GM13976 (cell line): ENCODE measurements at regions not wholly inside any gene's neighbourhood (a gene's known extent, or its start where the extent isn't known, plus 50 kb on each side); places are given as distances from the start of the nearest gene placed in this dataset.

Experiments used
- DNase-seq: peaks from one replicate; pipeline ENCODE4 v3.0.0; 2012; ENCODE audit warnings: low spot score
- in situ Hi-C: fragments of 300-500 bp; cut with MboI; formaldehyde crosslinking; loops from one replicate; pipeline ENCODE4 v1.12.0; 2022; ENCODE audit warnings: low sequenced_read_pairs, mixed read lengths, inconsistent platforms; ENCODE audit not compliant: unreplicated experiment
- TF ChIP-seq, protein P1 (sequence below): IDR thresholded peaks from 2 replicates; pipeline ENCODE4 v1.5.1; 2012; ENCODE audit warnings: borderline replicate concordance, mild to moderate bottlenecking; ENCODE audit not compliant: insufficient read depth; ENCODE audit errors: extremely low read depth, missing control alignments, control extremely low read depth

- TF ChIP-seq, protein P1, sequence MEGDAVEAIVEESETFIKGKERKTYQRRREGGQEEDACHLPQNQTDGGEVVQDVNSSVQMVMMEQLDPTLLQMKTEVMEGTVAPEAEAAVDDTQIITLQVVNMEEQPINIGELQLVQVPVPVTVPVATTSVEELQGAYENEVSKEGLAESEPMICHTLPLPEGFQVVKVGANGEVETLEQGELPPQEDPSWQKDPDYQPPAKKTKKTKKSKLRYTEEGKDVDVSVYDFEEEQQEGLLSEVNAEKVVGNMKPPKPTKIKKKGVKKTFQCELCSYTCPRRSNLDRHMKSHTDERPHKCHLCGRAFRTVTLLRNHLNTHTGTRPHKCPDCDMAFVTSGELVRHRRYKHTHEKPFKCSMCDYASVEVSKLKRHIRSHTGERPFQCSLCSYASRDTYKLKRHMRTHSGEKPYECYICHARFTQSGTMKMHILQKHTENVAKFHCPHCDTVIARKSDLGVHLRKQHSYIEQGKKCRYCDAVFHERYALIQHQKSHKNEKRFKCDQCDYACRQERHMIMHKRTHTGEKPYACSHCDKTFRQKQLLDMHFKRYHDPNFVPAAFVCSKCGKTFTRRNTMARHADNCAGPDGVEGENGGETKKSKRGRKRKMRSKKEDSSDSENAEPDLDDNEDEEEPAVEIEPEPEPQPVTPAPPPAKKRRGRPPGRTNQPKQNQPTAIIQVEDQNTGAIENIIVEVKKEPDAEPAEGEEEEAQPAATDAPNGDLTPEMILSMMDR: no peak
- no peak for DNase-seq
- in situ Hi-C loops: no loop called here
Measured at GRCh38 chr4:151530230-151530629, 121.3 kb downstream of the FHIP1A start.

- DNase-seq: no peak
- in situ Hi-C loops: no loop called here
Measured at GRCh38 chr4:151530783-151531182, 121.8 kb downstream of the FHIP1A start.

DNA sequence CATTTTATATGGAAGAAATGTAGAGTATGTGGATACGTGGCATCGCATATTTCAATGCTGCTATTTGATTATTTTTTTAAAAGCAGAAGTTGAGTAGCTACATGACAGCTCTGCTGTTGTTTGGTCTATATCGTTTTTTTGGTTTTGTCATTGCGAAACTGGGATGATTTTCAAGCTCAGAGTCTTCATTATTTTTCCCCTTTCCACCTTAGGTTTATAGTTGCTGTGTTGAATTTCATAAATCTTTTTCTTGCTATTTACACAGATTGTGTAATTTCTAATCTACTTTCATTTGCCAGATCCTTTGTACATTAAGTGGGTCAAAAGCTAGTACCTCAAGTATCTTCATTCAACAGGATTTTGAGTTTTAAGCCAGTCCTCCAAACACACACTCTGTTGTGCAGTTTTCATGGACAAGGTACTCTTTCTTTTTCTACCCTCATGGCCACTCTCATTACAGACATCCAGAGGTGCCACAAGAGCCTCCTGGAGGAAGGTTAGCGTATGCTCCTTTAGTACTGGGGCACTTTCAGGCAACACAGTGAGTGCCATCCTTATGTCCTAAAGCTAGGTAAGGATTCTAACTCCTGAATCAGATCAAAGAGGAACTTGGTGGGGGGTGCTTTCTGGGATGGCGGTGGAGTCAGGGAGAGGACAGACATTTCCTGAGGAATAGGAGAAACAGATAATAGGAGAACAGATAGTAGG is 123.2 kb downstream of the FHIP1A start:
- in situ Hi-C loops: no loop called here
- no peak for DNase-seq
- TF ChIP-seq, protein P1: no peak

More at GRCh38 chr4:151530783-151531182, 121.8 kb downstream of the FHIP1A start:
- TF ChIP-seq, protein P1: no peak

DNA sequence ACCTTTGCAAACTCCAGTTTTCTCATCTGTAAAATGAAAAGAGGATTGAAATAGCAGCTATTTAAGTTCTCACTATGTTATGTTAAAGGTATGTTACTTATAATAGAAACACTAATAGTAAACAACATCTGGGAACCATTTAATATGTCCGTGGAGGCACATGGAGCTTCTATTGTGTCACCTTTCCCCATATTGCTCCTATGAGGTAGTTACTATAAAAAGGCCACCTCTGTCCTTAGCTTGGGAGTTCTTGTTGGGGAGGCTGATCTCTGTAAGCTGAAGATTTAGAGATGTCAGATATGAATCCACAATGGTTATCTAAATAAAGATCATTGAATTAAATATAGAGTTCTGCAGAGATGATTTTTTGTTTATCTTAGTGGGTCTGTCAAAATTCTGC is 125.2 kb downstream of the FHIP1A start:
- in situ Hi-C loops: no loop called here
- DNase-seq: no peak
- TF ChIP-seq, protein P1: no peak

- in situ Hi-C loops: no loop called here
- DNase-seq: no peak
- TF ChIP-seq, protein P1: no peak
Measured at GRCh38 chr4:151535366-151535765, 126.4 kb downstream of the FHIP1A start.

DNA sequence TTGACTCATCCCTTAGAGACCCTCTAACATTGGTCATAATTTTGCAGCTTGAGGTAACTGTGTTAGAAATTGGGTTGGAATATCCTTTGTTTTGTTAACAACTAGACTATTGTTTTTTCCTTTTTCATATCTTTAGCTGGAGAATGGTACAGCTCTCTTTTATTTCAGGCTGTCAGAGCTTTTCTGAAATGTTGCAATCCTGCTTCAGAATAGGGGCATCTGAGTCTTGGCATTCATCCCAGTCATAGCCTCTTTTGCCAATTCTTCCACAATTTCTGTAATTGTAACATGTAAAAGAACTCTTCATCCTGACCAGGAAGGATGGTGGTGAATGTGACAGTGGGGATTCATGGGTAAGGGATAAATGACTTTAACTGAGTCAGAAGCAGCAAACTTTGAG is 128.7 kb downstream of the FHIP1A start:
- TF ChIP-seq, protein P1: no peak
- no peak for DNase-seq
- in situ Hi-C loops: no loop called here

DNA sequence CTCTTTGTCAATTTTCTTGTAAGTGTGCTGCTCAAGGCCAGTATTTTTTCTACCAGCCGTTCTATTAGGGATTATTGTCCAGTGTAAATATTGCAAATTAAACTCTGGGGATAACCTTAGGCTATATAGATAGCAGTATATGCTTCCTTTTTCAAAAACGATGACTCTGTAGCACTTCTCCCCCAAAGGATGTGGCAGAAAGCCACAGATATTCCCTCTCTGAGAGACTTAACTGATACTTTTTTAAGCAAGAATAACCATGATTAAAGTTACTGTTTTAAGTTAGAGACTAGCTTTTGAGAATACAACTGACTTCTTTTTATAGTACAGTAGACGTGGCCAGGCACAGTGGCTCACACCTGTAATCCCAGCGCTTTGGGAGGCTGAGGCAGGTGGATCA is 130.0 kb downstream of the FHIP1A start:
- DNase-seq: no peak
- TF ChIP-seq, protein P1: no peak
- in situ Hi-C loops: no loop called here
